ENCODE measurements at regions not wholly inside any gene's neighbourhood (a gene's known extent, or its start where the extent isn't known, plus 50 kb on each side); places are given as distances from the start of the nearest gene placed in this dataset.

GRCh38 chr10:128956149-128956548 lies 510.9 kb upstream of the MGMT start:
- TF ChIP-seq EZH2 (IDR thresholded peaks at IDR 0.05; ENCODE audit: borderline replicate concordance, low read length) (no peak), CTCF (conservative IDR thresholded peaks at IDR 0.05 in 1 of 2, IDR thresholded peaks at IDR 0.05 in 1 of 2; ENCODE audit: extremely low read depth in 1 of 2, insufficient read depth in 1 of 2, low read depth in 1 of 2, low read length in 2 of 2) (no peak)

Measured in mammary epithelial cell (primary cell).